ENCODE measurements at regions not wholly inside any gene's neighbourhood (a gene's known extent, or its start where the extent isn't known, plus 50 kb on each side); places are given as distances from the start of the nearest gene placed in this dataset.

DNA sequence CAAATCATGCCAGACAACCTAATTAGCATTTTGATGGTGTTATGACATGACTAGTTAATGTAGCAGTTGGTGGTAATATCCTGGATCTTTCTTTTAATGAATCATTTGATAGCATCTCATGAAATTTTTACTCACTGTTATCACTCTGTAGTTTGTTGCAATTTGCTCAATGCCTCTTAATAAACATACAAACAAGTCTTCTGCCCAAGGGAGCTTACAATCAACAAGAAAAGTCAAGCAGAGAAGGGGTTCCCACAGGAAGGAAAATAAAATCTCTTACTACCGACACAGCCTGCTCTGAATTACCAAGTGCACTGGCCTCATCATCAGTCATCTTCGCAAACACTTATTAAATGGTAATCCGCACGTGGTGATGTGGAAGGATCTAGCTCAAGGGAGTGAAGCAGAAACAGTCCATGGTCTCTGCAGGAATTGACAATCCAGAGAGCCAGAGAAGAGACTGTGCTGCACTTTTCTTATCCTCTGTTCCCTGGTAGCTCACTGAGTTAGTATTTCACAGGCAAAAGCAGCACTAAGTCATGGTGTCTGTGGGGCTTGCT is 263.5 kb downstream of the EPHA4 start:
- no peak for DNase-seq

DNA sequence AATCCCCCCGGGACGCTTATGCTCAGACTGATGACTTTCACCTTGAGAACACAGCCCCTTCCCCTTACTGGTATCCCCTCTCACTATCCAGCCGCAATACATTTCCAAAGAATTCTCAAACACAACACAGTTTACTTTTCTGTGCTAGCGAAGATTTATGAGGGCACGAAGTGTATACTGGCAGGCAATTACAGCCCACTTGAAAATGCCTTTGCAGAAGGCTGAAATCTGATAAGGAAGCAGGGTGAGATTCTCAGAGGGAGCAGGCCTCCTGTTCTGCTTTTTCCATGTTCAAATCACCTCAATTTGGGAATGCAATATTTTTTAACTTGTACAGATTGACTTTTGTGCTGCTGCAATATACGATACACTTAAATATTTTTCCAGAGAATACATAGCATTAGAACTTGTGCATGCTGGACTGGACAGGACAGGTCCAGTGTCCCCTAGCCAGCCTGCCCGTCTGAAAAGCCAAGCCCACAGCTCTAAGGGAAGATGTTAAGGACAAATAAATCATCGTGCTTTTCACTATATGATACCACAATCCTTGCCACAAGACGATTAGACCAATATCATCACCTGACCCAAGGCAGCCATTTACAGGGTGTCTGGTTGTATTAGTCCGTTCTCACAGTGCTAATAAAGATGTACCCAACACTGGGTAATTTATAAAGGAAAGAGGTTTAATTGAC is 262.1 kb downstream of the EPHA4 start:
- DNase-seq, result no peak

GRCh38 chr2:221310730-221311129 is 261.4 kb downstream of the EPHA4 start:
- no peak for DNase-seq

DNA sequence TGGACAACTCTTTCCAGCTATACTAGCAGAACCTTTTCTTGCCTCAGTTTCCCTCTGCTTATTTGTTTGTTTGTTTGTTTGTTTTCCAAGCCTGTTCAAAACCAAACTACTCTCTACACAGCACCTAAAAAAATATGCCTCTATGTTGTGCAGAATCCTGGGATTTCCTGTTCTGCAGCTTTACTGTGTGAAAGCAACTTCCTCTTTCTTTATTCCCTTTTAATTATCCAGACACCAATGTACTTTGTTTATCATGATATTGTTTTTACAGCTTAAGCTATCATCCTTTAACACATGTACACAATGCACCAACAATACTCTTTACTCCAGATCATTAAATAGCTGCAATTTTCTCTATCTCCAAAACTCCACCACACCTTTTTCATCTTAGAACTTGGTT is 259.5 kb downstream of the EPHA4 start:
- no peak for DNase-seq

DNA sequence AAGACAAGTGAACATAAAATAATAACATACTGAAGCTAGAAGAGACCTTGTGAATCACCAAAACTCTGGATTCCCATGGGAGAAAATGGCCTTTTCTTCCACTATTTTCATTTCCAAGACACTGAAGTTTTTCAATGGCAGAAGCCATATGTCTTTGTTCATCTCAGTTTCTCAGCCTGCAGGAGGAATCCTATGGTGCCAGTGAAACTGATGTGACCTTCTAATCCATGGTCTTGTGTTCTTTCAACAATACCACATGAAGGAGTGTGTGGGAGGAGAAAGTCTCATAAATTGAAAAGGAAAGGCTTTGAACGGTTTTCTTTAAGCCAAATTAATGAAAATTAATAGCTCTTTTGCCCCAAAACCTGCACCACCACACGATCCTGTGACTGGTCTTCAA is 257.3 kb downstream of the EPHA4 start:
- no peak for DNase-seq

GRCh38 chr2:221318376-221319130 is 253.6 kb downstream of the EPHA4 start:
- DNase-seq, result no peak

DNA sequence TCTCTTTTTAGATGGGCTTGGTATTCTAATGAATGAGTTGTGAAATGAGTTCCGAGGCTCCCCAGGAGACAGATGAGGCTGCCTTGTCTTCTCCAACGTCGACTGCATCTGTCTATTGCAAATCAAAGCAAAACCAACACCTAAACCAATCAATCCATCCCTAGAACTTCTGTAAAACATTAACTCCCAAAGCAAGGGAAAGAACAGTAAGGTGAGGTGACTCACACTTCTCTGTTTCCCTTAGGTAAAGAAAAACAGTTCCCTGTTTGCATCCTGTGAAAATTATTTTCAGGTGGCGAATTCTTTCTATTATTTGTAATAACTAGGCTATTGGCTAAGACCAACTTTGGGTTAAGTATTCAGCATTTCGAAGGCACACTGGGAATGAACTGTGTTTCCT is 249.4 kb downstream of the EPHA4 start:
- DNase-seq, result no peak

DNA sequence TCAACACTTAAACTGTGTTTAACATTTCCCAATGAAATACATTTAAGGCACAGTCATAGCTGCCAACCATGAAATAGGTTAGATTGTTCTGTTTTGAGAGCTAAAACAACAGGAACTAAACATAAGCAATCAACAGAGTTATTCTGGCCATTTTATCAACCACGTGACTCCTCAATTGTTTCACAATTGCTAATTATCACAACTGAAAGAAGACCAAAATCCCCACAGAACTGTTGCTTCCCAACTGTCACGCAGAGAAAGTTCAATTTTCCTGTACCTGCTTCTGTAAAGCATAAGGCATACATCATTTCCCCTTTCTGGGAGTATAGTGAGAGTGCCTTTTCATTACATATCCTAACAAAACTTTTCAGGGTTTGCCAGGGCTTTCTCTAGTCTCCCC is 248.6 kb downstream of the EPHA4 start:
- no peak for DNase-seq

DNA sequence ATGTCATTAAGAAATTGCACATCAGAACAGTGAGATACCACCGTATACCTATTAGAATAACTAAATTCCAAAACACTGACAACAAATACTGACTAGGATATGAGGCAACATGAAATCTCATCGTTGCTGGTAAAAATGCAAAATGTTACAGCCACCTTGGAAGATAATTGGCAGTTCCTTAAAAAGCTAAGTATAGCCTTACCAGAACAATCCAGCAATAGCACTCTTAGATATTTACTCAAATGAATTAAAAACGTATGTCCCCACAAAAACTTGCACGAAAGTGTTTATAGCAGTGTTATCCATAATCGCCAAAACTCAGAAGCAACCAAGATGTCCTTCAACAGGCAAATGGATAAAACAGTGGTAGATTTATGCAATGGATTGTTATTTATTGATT is 241.7 kb downstream of the EPHA4 start:
- DNase-seq, result no peak

GRCh38 chr2:221334481-221335218 is 237.5 kb downstream of the EPHA4 start:
- no peak for DNase-seq

DNA sequence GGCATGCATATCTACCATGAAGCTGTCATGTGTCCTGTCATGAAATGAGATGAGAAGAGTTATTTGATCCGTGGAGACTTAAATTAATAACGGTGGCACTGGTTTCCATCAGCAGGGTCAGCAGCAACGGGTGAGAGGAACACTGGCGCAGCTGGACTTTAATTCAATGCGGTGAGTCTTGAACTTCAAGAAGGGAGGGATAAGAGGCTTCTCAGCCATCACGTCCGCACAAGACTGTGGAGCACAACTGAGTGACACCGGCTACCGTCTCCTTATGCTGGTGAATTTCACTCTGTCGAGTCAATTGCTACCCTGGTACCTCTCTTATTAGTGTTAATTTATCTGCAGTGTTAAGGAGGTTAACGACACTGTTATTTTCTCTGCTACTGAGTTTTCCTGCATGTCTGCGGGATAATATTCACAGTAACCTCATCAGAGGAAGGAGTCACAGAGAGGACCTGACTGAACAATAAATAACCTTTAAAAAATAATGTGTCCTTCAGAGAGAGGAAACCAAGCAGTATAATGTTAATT is 236.8 kb downstream of the EPHA4 start:
- no peak for DNase-seq

GRCh38 chr2:221336967-221337366 is 235.1 kb downstream of the EPHA4 start:
- no peak for DNase-seq

GRCh38 chr2:221337957-221338685 is 234.0 kb downstream of the EPHA4 start:
- no peak for DNase-seq

- no peak for DNase-seq
These were observed 229.7 kb downstream of the EPHA4 start for GRCh38 chr2:221342388-221342787.

DNA sequence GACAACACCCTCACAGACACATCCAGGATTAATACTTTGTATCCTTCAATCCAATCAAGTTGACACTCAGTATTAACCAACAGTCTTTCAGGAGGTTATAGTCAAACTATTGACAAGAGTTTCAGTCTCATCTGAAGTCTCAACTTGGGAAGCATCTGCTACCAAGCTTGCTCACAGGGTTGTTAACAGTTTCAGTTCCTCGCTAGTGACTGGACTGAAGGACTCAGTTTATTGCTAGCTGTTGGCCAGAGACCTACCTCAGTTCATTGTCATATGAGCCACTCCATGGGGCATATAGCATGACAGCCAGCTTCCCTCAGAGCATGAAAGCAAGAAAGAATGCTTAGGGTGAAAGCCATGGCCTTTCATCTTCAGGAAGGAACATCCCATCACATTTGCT is 228.6 kb downstream of the EPHA4 start:
- DNase-seq, result no peak

- DNase-seq, result no peak
These were observed 226.6 kb downstream of the EPHA4 start for GRCh38 chr2:221345516-221345915.

GRCh38 chr2:221346411-221346810 is 225.7 kb downstream of the EPHA4 start:
- no peak for DNase-seq

- DNase-seq, result no peak
These were observed 224.6 kb downstream of the EPHA4 start for GRCh38 chr2:221347471-221347870.

DNA sequence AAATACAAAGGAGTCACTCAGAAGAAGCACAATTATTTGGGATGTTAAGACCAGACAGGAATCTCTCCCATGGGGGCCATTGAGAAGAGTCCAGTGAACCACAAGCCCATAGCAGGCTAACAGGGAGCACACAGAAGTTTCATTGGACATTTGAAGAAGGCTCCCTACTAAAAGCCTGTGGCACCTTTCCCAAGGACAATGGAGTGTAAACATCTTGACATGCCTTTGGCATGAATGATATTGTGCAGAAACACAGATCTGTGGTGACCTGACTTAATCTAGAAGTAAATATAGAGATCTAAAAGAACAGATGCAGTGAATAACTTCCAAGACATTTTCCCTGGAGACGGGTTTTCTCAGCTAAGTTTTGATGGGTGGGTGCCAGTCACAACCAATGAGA is 221.5 kb downstream of the EPHA4 start:
- no peak for DNase-seq

DNA sequence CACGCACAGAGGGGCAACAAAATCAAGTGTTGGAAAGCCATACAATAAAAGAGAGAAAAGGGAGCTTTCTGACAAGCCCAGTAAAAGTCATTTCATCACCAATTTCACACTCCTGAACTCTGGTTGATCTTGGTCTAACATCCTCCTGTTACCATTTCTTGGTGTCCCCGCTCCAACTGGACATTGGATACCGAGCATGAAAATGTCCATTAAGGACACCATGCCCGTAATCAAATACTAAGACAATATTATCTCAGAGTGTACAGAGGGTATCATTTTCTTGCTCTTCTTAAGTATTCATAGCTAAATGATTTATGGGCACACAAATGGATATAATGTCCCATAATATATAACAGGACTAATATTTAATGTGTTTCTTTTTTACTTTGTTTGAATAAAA is 218.9 kb downstream of the EPHA4 start:
- DNase-seq, result no peak

- no peak for DNase-seq
These were observed 211.8 kb downstream of the EPHA4 start for GRCh38 chr2:221360312-221360711.

DNA sequence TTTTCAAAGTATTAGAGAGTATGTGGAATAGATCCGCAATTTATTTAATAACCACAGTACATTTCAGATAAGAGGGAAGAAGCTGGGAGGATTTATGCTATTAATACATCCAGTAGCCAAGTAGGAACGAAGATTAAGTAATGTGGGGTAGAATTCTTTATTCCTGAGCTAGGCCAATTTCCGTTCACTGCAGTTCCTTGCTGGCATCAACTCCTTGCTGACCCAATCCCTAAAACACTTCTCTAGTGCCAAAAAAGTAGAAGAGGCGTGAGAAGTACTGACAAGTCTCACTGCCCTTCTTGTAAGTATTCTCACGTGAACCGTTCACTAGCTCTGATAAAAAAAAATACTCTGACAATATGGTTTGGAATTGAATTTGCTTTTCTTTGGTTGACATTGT is 211.4 kb downstream of the EPHA4 start:
- DNase-seq, result no peak

Measured in occipital lobe (tissue), 1 donor.